Fibroblast of mammary gland (primary cell): ENCODE measurements at regions not wholly inside any gene's neighbourhood (a gene's known extent, or its start where the extent isn't known, plus 50 kb on each side); places are given as distances from the start of the nearest gene placed in this dataset.

Source experiments
- DNase-seq: peaks from one replicate; pipeline ENCODE4 v3.0.0-alpha.2; 2010; ENCODE audit warnings: low read depth
- H3K4me3 ChIP-seq: 2 replicates; pipeline ENCODE4 v1.5.1; 2011; ENCODE audit warnings: low read depth, mild to moderate bottlenecking, low read length, moderate library complexity; ENCODE audit not compliant: control insufficient read depth
- TF ChIP-seq, protein P1 (sequence below): conservative IDR thresholded peaks from 2 replicates; pipeline ENCODE4 v1.5.1; 2011; ENCODE audit warnings: low read depth, low read length, inconsistent platforms; ENCODE audit not compliant: control insufficient read depth, insufficient read depth

DNA sequence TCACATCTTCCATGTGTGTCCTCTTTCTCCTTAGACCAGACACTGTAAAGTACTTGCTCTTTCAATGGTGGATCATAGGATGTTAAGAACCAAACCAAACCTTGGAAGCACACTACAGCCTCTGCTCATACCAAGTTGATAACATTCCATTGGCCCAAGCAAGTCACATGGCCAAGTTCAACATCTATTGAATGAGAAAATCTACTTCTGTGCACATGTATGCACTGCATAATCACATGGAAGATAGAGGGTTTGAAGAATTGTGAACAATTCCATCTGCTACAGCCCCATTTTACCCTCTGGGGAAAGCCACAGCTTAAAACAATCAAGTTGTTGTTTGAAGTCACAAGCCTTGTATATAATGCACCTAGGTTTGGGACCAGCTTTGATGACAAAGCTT is 68.2 kb downstream of the MFAP3 start:
- TF ChIP-seq, protein P1, sequence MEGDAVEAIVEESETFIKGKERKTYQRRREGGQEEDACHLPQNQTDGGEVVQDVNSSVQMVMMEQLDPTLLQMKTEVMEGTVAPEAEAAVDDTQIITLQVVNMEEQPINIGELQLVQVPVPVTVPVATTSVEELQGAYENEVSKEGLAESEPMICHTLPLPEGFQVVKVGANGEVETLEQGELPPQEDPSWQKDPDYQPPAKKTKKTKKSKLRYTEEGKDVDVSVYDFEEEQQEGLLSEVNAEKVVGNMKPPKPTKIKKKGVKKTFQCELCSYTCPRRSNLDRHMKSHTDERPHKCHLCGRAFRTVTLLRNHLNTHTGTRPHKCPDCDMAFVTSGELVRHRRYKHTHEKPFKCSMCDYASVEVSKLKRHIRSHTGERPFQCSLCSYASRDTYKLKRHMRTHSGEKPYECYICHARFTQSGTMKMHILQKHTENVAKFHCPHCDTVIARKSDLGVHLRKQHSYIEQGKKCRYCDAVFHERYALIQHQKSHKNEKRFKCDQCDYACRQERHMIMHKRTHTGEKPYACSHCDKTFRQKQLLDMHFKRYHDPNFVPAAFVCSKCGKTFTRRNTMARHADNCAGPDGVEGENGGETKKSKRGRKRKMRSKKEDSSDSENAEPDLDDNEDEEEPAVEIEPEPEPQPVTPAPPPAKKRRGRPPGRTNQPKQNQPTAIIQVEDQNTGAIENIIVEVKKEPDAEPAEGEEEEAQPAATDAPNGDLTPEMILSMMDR = no peak
- H3K4me3 ChIP-seq = no peak overlapping the region
- DNase-seq = no peak

DNA sequence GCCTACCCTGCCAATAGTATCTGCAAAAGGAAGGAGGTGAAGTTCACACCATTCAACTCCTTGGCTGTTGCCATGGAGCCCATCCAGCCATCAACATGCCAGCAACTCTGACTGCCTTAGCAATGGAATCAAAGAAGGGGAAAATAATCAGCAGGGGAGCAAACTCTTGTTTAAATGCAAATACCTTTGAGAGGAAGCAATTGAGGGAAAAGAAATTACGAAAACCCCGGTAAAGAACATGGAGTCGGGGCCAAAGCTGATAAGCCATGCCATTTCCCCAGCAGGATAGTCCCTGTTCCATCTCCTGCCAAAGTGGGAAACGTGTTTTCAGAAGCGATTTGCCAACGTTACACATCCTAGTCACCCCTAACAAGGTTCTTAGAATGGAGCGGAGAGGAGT is 69.0 kb downstream of the MFAP3 start:
- no peak for DNase-seq
- no peak overlapping the region for H3K4me3 ChIP-seq
- TF ChIP-seq, protein P1 = no peak

DNA sequence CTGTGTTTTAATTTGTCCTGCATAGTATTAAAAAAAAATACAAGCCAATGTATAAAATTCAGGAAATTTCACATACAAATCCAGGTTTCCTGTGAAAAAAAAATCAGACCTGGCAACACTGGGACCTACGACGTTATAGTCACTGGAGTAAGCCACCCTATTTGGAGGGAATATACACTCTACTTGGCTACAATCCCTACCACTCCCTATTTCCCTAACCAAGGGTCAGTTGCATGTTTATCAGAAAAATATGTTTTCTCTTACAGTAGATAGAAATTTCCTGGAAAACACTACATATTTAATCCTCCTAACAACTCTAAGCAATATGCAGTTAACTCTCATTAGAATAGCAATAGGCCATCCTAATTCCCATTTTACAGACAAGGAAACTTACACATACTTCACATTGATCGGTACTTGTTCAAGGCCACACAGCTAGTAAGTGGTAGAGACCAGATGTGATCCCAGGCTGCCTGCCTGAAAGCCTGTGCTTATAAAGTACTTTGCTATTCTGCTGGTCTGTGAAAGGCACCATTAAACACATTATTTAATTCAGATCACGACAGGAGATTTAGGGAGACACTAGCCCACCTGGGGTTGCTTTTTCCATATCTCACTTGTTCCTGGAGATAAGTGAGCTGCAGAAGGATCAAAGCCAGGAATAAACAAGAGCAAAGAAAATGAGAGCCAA is 70.8 kb downstream of the MFAP3 start:
- DNase-seq = no peak
- TF ChIP-seq, protein P1 = no peak
- H3K4me3 ChIP-seq = no peak overlapping the region

DNA sequence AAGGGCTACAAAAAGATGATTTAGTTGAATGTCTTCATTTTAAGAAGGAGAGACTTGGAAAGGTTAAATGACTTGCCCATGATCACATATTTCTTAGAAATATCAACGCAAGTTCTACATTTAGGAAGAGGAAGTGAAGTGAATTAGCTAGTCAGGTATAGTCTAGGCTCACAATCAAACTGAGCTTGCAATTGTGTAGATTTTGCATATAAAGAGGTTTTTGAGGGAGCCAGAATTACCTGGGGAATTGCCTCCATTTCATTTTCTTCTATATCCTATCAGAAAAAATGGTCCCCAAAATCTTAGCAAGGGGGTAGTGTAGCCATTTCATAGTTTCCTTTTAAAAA is 71.3 kb downstream of the MFAP3 start:
- no peak for DNase-seq
- no peak overlapping the region for H3K4me3 ChIP-seq
- TF ChIP-seq, protein P1 = no peak

DNA sequence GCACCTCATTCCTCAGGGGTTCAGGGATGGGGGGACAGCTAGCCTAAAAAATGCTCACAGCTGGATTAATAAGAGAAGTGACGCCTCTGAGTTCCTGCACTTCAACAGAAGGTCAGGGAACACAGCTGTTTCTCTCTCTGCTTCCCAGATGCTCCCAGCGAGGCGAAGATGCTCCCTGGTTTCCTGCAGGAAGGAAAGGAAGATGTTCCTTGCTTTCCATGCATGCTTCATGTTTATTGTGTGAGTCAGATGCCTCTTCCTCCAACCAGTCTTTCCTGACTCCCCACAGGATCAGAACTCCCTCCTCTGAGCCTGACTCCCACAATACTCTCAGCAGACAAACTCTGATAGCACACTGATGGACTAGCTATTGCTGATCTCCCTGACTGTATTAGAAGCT is 71.9 kb downstream of the MFAP3 start:
- peak; percentile 38 for DNase-seq
- TF ChIP-seq, protein P1 = no peak
- H3K4me3 ChIP-seq = no peak overlapping the region

DNA sequence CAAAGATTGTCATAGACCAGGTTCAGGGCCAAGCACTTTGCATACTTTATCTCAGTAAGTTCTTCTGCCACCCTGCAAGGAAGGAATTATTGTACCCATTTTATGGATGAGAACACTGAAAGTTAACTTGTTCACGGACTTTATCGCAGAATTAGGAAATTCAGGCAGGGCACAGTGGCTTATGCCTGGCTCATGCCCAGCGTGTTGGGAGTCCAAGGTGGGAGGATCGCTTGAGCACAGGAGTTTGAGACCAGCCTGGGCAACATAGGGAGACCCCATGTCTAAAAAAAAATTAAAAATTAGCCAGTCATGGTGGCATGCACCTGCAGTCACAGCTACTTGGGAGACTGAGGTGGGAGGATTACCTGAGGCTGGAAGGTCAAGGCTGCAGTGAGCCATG is 72.4 kb downstream of the MFAP3 start:
- no peak for DNase-seq
- TF ChIP-seq, protein P1 = no peak
- no peak overlapping the region for H3K4me3 ChIP-seq

DNA sequence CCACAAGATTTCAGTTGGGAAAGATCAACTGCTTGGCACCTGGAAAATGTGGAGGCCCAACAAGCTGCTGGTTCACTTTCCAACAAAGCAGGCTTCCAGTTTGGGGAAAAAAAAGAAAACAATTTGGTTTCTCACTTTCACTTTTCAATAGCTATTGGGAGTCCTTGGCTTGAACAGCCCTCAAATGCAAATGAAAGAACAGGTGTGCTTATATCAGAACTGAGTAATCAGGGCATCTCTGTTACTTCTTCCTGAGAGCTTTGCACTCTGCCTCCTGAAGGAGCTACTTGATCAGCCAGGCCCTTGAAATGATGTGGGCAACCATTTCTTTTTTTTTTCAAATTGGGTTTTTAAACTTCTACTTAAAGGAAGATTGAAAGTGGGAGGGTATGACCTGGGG is 73.5 kb downstream of the MFAP3 start:
- TF ChIP-seq, protein P1 = no peak
- no peak overlapping the region for H3K4me3 ChIP-seq
- no peak for DNase-seq
